ENCODE measurements at regions not wholly inside any gene's neighbourhood (a gene's known extent, or its start where the extent isn't known, plus 50 kb on each side); places are given as distances from the start of the nearest gene placed in this dataset.

GRCh38 chr21:31609081-31609480 is 50.4 kb upstream of the SOD1 start:
- H3K27ac ChIP-seq: no peak overlapping the region
- no peak for TF ChIP-seq CTCF (IDR thresholded peaks at IDR 0.05)
- ATAC-seq (no peak), DNase-seq (no peak)
- no peaks in the 10 kb centered on the region for H3K4me1 ChIP-seq
- no peaks in the 10 kb centered on the region for H3K9me3 ChIP-seq
- no peaks in the 10 kb centered on the region for H3K36me3 ChIP-seq
- no peaks in the 10 kb centered on the region for H3K27me3 ChIP-seq (ENCODE audit: low read depth)
- H3K4me3 ChIP-seq: no peak overlapping the region
- intact Hi-C loops (cut with DNase I): loop anchor here (10.0 kb wide), 1 partner anchor 414 kb away; no protein-coding TSS in a partner anchor

- no peaks in the 10 kb centered on the region for H3K27me3 ChIP-seq (ENCODE audit: low read depth)
- no peaks in the 10 kb centered on the region for H3K9me3 ChIP-seq
- H3K4me3 ChIP-seq: no peak overlapping the region
- no peak for DNase-seq
- no peak for ATAC-seq
- intact Hi-C loops (cut with DNase I): loop anchor here (10.0 kb wide), 1 partner anchor 413 kb away; no protein-coding TSS in a partner anchor
- H3K27ac ChIP-seq: no peak overlapping the region
- no peak for TF ChIP-seq CTCF (IDR thresholded peaks at IDR 0.05)
- no peaks in the 10 kb centered on the region for H3K4me1 ChIP-seq
- no peaks in the 10 kb centered on the region for H3K36me3 ChIP-seq
Observed at GRCh38 chr21:31607791-31608190, 51.7 kb upstream of the SOD1 start.

- H3K27me3 ChIP-seq (ENCODE audit: low read depth): no peaks in the 10 kb centered on the region
- intact Hi-C loops (cut with DNase I): loop anchor here (10.0 kb wide), 1 partner anchor 411 kb away; no protein-coding TSS in a partner anchor
- no peak overlapping the region for H3K27ac ChIP-seq
- H3K4me3 ChIP-seq: no peak overlapping the region
- H3K4me1 ChIP-seq: no peaks in the 10 kb centered on the region
- DNase-seq (no peak), ATAC-seq (no peak)
- no peaks in the 10 kb centered on the region for H3K9me3 ChIP-seq
- H3K36me3 ChIP-seq: no peaks in the 10 kb centered on the region
- TF ChIP-seq CTCF (IDR thresholded peaks at IDR 0.05): no peak
Observed at GRCh38 chr21:31606081-31606874, 53.2 kb upstream of the SOD1 start.

GRCh38 chr21:31604591-31605190 is 54.8 kb upstream of the SOD1 start:
- Histone ChIP-seq H3K27me3 (ENCODE audit: low read depth) (no peaks in the 10 kb centered on the region), H3K36me3 (no peaks in the 10 kb centered on the region), H3K27ac (no peak overlapping the region), H3K4me1 (no peaks in the 10 kb centered on the region), H3K4me3 (no peak overlapping the region), H3K9me3 (no peaks in the 10 kb centered on the region)
- ATAC-seq: peak; percentile 75 to 80
- peak; percentile 91 for TF ChIP-seq CTCF (IDR thresholded peaks at IDR 0.05)
- DNase-seq: peak; percentile 76
- intact Hi-C loops (cut with DNase I): loop anchor here (10.0 kb wide), 1 partner anchor 410 kb away; no protein-coding TSS in a partner anchor

GRCh38 chr21:31599563-31599962 is 59.9 kb upstream of the SOD1 start:
- no peak for DNase-seq
- H3K27ac ChIP-seq: no peak overlapping the region
- TF ChIP-seq CTCF (IDR thresholded peaks at IDR 0.05): no peak
- intact Hi-C loops (cut with DNase I): no loop called here
- no peak overlapping the region for H3K4me3 ChIP-seq
- no peaks in the 10 kb centered on the region for H3K36me3 ChIP-seq
- H3K27me3 ChIP-seq (ENCODE audit: low read depth): no peaks in the 10 kb centered on the region
- H3K4me1 ChIP-seq: no peaks in the 10 kb centered on the region
- H3K9me3 ChIP-seq: no peaks in the 10 kb centered on the region
- no peak for ATAC-seq
